IgD-negative memory B cell (primary cell): ENCODE measurements at regions not wholly inside any gene's neighbourhood (a gene's known extent, or its start where the extent isn't known, plus 50 kb on each side); places are given as distances from the start of the nearest gene placed in this dataset.
"Not testable (repeated sequence)": the region's sequence is repeated elsewhere in the genome, so short reads cannot be mapped to it uniquely, and the experiment has no call there.

ENCODE experiments used
- H3K27ac Mint-ChIP-seq, 3 donors: one replicate each; pipeline ENCODE4 v1.8.0; 2020 to 2022; ENCODE audit warnings: mild to moderate bottlenecking in 3 of 3, mixed read lengths in 3 of 3, moderate library complexity in 1 of 3
- H3K27me3 Mint-ChIP-seq: one replicate; pipeline ENCODE4 v1.8.0; 2021; ENCODE audit warnings: mixed read lengths
- H3K36me3 Mint-ChIP-seq: one replicate; pipeline ENCODE4 v1.8.0; 2020; ENCODE audit warnings: mild to moderate bottlenecking, mixed read lengths
- H3K4me1 Mint-ChIP-seq, 3 donors: one replicate each; pipeline ENCODE4 v1.8.0; 2020 to 2022; ENCODE audit warnings: mixed read lengths in 3 of 3, mild to moderate bottlenecking in 1 of 3
- H3K4me3 Mint-ChIP-seq, 4 donors: one replicate each; pipeline ENCODE4 v1.8.0; 2020 to 2022; ENCODE audit warnings: mild to moderate bottlenecking in 4 of 4, mixed read lengths in 4 of 4, moderate library complexity in 3 of 4
- H3K9me3 Mint-ChIP-seq, 3 donors: one replicate each; pipeline ENCODE4 v1.8.0; 2020 to 2021; ENCODE audit warnings: mixed read lengths in 3 of 3, mild to moderate bottlenecking in 1 of 3

DNA sequence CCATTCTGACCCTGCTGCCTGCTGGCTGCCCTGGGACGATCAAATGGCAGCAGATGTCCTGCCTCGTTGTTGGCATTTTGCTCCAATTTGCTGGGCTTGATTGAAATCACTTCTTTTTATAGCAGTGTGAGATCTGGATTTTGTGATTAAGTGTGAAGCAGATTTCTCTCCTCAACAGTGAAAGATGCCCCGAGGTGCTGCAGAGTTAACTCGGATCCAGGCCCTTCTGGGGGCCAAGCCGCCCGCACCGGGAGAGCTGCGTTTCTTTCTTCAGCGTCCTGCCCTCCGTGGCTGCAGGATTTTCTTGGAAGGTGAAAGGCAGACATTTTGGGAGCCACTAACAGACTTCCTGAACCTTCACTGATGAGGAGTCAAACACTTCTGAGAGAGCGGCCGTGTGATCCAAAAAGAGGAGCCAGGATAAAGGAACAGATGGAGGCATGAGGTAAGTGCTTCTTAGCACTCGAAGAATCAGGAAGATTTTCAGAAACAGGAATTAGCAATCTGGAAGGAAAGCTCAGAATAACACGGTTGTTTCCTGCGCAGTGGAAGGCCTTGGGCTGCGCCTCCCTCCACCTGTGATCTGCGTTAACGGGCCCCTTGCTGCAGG lies 139.5 kb upstream of the AFDN start:
- peak overlapping the region in 1 of 3 donors; percentile 40 for H3K27ac Mint-ChIP-seq
- peak overlapping the region in 1 of 4 donors; percentile 31 for H3K4me3 Mint-ChIP-seq
- H3K36me3 Mint-ChIP-seq: no peaks in the 10 kb centered on the region
- peaks cover 0 to 11% (median 7%) of the 10 kb centered on the region in 3 donors for H3K4me1 Mint-ChIP-seq
- peaks cover 29% of the 10 kb centered on the region for H3K27me3 Mint-ChIP-seq
- peaks cover 0 to 4% (median 3%) of the 10 kb centered on the region in 3 donors for H3K9me3 Mint-ChIP-seq

DNA sequence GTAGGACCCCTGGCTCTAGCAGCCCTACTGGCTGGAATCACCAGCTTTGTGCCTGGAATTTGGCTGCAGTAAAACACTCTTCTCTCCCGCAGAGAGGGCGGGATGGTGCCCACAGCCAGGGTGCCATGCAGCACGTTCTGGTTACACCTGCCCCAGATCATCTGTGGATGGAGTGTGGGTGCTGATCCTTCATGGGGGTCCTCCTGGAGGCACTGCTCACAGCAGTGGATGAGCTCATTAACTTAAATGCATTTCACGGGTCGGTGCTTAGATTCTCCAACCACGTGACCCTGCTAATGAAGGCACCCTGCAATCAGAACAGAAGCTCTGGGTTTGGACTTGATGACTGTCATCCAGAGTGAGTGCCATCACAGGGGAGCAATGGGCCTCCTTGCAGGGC lies 138.6 kb upstream of the AFDN start:
- peaks cover 0 to 4% (median 3%) of the 10 kb centered on the region in 3 donors for H3K9me3 Mint-ChIP-seq
- no peaks in the 10 kb centered on the region for H3K36me3 Mint-ChIP-seq
- H3K27ac Mint-ChIP-seq: no peak overlapping the region
- H3K27me3 Mint-ChIP-seq: peaks cover 28% of the 10 kb centered on the region
- peaks cover 0 to 11% (median 7%) of the 10 kb centered on the region in 3 donors for H3K4me1 Mint-ChIP-seq
- H3K4me3 Mint-ChIP-seq: no peak overlapping the region

DNA sequence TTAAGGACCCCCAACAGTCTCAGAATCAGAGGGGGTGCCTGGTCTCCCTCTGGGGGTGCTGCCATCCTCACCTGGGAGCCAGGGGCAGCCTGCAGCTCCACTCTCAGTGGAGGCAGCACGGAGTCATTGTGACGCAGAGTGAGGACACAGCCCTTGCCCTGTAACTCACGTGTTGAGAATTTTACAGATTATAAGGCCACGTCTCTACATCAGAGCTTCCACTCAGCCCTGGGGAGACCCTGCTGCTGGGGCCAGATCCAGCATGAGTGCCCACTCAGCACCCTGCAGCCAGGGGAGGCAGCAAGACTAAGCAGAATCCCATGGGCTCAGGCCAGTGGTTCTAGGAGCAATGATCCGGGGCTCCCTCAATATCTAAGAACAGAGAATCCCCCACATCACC lies 137.4 kb upstream of the AFDN start:
- Mint-ChIP-seq H3K4me1 (peaks cover 0 to 11% (median 7%) of the 10 kb centered on the region in 3 donors), H3K27me3 (peaks cover 28% of the 10 kb centered on the region), H3K9me3 (peaks cover 0 to 4% (median 3%) of the 10 kb centered on the region in 3 donors), H3K4me3 (no peak overlapping the region), H3K27ac (no peak overlapping the region), H3K36me3 (no peaks in the 10 kb centered on the region)

DNA sequence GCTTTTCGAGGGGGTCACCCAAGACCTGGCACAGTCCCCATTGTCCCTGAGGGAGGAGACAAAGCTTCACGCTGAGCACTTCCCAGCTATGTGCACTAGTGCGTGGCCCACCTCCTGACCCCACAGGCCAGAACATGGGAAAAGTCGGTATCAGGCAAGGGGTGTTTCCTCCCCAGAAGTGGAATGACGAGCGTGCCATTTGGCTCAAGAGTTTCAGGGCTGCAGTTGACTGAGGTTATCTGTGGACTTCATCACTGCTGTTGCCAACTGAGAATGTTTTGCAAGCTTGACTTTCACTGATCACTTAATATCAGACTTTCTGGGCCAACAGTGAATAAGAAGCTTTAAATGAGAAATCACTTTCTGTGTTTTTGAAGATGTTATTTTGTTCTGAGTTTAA lies 137.0 kb upstream of the AFDN start:
- no peak overlapping the region for H3K27ac Mint-ChIP-seq
- H3K4me1 Mint-ChIP-seq: peaks cover 0 to 11% (median 7%) of the 10 kb centered on the region in 3 donors
- H3K4me3 Mint-ChIP-seq: no peak overlapping the region
- H3K27me3 Mint-ChIP-seq: peaks cover 24% of the 10 kb centered on the region
- H3K36me3 Mint-ChIP-seq: no peaks in the 10 kb centered on the region
- peaks cover 0 to 4% (median 3%) of the 10 kb centered on the region in 3 donors for H3K9me3 Mint-ChIP-seq

DNA sequence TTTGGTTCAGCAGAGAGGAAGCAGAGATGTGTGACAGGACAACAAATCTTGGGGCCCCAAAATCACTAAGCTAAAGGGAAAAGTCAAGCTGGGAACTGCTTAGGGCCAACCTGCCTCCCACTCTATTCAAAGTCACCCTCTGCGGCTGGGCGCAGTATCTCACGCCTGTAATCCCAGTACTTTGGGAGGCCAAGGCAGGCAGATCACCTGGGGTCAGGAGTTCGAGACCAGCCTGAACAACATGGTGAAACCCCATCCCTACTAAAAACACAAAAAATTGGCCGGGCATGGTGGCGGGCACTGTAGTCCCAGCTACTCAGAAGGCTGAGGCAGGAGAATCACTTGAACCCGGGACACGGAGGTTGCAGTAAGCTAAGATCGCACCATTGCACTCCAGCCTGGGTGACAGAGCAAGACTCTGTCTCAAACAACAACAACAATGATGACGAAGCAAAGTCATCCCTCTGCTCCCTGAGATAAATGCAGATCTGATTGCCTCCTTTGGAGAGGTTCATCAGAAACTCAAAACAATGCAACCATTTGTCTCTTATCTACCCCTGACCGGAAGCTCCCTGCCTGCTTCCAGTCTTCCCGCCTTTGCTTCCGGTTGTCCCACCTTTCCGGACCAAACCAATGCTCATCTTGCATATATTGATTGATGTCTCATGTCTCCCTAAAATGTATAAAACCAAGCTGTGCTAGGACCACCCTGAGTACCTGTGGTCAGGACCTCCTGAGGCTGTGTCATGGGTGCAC lies 136.4 kb upstream of the AFDN start:
- not testable (repeated sequence) for H3K36me3 Mint-ChIP-seq, H3K9me3 Mint-ChIP-seq, H3K4me3 Mint-ChIP-seq, H3K27ac Mint-ChIP-seq, H3K4me1 Mint-ChIP-seq
- peaks cover 20% of the 10 kb centered on the region for H3K27me3 Mint-ChIP-seq

DNA sequence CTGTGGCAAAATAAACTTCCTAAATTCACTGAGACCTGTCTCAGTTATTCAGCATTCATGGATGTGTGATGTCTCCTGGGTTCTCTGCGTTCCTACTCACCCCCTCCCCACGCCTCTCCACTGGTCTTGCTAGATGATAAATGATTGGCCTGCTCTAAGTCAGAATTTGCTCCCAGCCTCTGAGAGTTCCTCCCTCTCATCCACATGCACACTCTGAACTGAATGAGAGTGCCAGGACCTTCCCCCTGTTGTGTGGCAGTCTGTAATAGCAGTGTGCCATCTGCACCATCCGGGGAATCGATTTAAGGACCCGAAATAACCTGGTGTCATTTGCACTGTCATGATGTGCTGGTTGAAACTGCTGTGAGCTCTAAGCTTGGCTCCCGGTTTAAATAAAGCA lies 135.8 kb upstream of the AFDN start:
- Mint-ChIP-seq H3K9me3 (peaks cover 0 to 3% (median 3%) of the 10 kb centered on the region in 3 donors), H3K36me3 (no peaks in the 10 kb centered on the region)

GRCh38 chr6:167691533-167692312 lies 135.0 kb upstream of the AFDN start:
- Mint-ChIP-seq H3K27me3 (peaks cover 19% of the 10 kb centered on the region), H3K9me3 (peaks cover 0 to 3% (median under 1%) of the 10 kb centered on the region in 3 donors), H3K4me1 (peaks cover 0 to 6% (median 2%) of the 10 kb centered on the region in 3 donors), H3K4me3 (no peak overlapping the region), H3K27ac (peak overlapping the region in 1 of 3 donors; percentile 39), H3K36me3 (no peaks in the 10 kb centered on the region)

More for the DNA sequence above, 135.8 kb upstream of the AFDN start:
- no peak overlapping the region for H3K4me3 Mint-ChIP-seq
- no peak overlapping the region for H3K27ac Mint-ChIP-seq
- peaks cover 0 to 4% (median 2%) of the 10 kb centered on the region in 3 donors for H3K4me1 Mint-ChIP-seq
- H3K27me3 Mint-ChIP-seq: peaks cover 19% of the 10 kb centered on the region

DNA sequence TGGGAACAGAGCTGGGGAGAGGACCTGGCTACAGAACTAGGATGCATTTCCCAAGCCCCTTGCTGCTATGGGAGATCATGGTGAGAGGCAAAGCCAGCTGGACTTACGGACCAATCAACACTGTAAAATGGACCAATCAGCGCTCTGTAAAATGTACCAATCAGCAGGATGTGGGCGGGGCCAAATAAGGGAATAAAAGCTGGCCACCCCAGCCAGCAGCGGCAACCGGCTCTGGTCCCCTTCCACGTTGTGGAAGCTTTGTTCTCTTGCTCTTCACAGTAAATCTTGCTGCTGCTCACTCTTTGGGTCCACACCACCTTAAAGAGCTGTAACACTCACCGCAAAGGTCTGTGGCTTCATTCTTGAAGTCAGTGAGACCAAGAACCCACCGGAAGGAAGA lies 133.2 kb upstream of the AFDN start:
- H3K9me3 Mint-ChIP-seq, H3K4me1 Mint-ChIP-seq, H3K4me3 Mint-ChIP-seq, H3K36me3 Mint-ChIP-seq, H3K27ac Mint-ChIP-seq: not testable (repeated sequence)
- H3K27me3 Mint-ChIP-seq: peaks cover 19% of the 10 kb centered on the region

- Mint-ChIP-seq H3K27ac (no peak overlapping the region), H3K36me3 (peaks cover 2% of the 10 kb centered on the region), H3K4me3 (no peak overlapping the region), H3K27me3 (peaks cover 17% of the 10 kb centered on the region), H3K4me1 (peaks cover 12 to 22% (median 13%) of the 10 kb centered on the region in 3 donors), H3K9me3 (peaks cover 0 to 3% (median 0%) of the 10 kb centered on the region in 3 donors)
Measured at GRCh38 chr6:167695831-167696230, 130.9 kb upstream of the AFDN start.

DNA sequence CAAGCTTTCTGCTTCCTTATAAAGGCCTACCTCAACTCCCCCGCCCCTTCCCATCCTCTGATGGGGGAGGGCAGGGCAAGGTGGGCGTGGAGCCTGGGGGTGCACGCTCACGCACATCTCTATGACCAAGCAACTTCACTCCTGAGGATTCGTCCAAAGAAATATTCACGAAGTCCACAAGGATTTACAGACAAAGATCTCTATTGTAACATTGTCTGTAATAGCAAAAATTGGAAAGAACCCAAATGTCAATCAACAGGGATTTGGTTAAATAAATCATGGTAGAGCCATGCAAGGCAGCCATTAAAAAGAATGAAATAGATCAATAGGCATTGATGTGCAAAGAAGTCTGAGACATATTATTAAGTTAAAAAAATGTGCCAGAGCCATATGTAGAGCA lies 130.4 kb upstream of the AFDN start:
- Mint-ChIP-seq H3K9me3 (peaks cover 0 to 3% (median 0%) of the 10 kb centered on the region in 3 donors), H3K36me3 (peaks cover 2% of the 10 kb centered on the region), H3K4me3 (peak overlapping the region in 1 of 4 donors; percentile 6), H3K4me1 (peaks cover 12 to 22% (median 13%) of the 10 kb centered on the region in 3 donors), H3K27me3 (peaks cover 15% of the 10 kb centered on the region), H3K27ac (no peak overlapping the region)

GRCh38 chr6:167697316-167697715 lies 129.4 kb upstream of the AFDN start:
- Mint-ChIP-seq H3K4me1 (peaks cover 13 to 22% (median 13%) of the 10 kb centered on the region in 3 donors), H3K27me3 (peaks cover 9% of the 10 kb centered on the region), H3K27ac (no peak overlapping the region), H3K9me3 (no peaks in the 10 kb centered on the region), H3K36me3 (peaks cover 2% of the 10 kb centered on the region), H3K4me3 (no peak overlapping the region)

- Mint-ChIP-seq H3K36me3 (peaks cover 2% of the 10 kb centered on the region), H3K27ac (no peak overlapping the region), H3K4me1 (peaks cover 13 to 22% (median 15%) of the 10 kb centered on the region in 3 donors), H3K4me3 (no peak overlapping the region), H3K9me3 (no peaks in the 10 kb centered on the region), H3K27me3 (peaks cover 6% of the 10 kb centered on the region)
Measured at GRCh38 chr6:167698540-167698939, 128.2 kb upstream of the AFDN start.

DNA sequence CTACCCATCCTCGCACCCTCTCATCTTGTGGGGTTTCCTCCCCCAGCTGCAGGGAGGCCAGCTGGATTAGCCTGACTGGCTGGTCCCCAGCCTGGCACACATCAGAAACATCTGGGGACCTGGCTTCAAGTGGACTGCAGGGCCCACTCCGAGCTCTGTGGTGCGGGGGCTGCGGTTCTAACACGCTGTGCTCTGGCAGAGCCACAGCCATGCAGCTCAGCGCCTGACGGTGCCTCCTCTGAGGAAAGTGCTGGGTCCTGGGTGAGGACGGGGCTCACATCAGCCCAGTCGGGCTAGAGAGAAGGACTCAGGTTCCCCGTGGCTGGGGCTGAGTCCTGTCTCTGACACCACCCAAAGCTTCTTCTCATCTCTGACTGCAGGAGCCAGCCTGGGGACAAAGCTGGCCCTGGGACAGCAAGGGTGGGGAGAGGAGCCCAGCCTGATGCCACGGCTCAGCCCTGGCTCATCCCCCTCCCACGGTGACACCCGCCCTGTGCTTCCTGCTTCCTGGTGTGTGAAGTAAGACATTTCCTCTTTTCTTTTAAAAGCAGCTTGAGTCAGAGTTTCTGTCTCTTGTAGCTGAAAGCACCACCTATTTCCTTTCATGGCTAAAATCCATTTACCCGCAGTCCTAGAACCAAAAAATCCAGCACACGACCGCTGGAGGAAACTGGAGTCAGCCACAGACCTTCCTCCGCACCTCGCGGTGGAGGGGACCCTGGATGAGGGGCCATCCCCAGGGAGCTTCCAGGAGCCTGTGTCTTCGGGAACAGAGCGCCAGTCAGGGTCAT lies 127.4 kb upstream of the AFDN start:
- Mint-ChIP-seq H3K9me3 (no peaks in the 10 kb centered on the region), H3K27me3 (peaks cover 6% of the 10 kb centered on the region), H3K4me3 (peak overlapping the region; percentile 73 to 95 (median 84)), H3K4me1 (peaks cover 13 to 22% (median 15%) of the 10 kb centered on the region in 3 donors), H3K36me3 (peaks cover 2% of the 10 kb centered on the region), H3K27ac (peak overlapping the region in 1 of 3 donors; percentile 71)

GRCh38 chr6:167700199-167700598 lies 126.5 kb upstream of the AFDN start:
- H3K27me3 Mint-ChIP-seq: peaks cover 8% of the 10 kb centered on the region
- peaks cover 13 to 22% (median 15%) of the 10 kb centered on the region in 3 donors for H3K4me1 Mint-ChIP-seq
- peaks cover 2% of the 10 kb centered on the region for H3K36me3 Mint-ChIP-seq
- H3K4me3 Mint-ChIP-seq: peak overlapping the region in 3 of 4 donors; percentile 74 to 95 (median 93)
- H3K9me3 Mint-ChIP-seq: no peaks in the 10 kb centered on the region
- H3K27ac Mint-ChIP-seq: peak overlapping the region in 1 of 3 donors; percentile 71
